Nephron (organoid): ENCODE measurements at regions not wholly inside any gene's neighbourhood (a gene's known extent, or its start where the extent isn't known, plus 50 kb on each side); places are given as distances from the start of the nearest gene placed in this dataset.

Experiments
- H3K27ac Mint-ChIP-seq, 3 experiments: 2 replicates each; pipeline ENCODE4 v1.8.0; 2020; ENCODE audit warnings: mixed read lengths in 3 of 3, mild to moderate bottlenecking in 2 of 3, moderate library complexity in 1 of 3
- H3K27me3 Mint-ChIP-seq: 2 replicates; pipeline ENCODE4 v1.8.0; 2021; ENCODE audit warnings: low read depth, mild to moderate bottlenecking, moderate library complexity, mixed read lengths
- H3K36me3 Mint-ChIP-seq: 2 replicates; pipeline ENCODE4 v1.8.0; 2020; ENCODE audit warnings: low read depth, mixed read lengths
- H3K4me1 Mint-ChIP-seq: 2 replicates; pipeline ENCODE4 v1.8.0; 2020; ENCODE audit warnings: mixed read lengths
- H3K4me3 Mint-ChIP-seq, 3 experiments: 2 replicates each; pipeline ENCODE4 v1.8.0; 2020; ENCODE audit warnings: mild to moderate bottlenecking in 3 of 3, mixed read lengths in 3 of 3, moderate library complexity in 2 of 3
- H3K9me3 Mint-ChIP-seq: 2 replicates; pipeline ENCODE4 v1.8.0; 2020; ENCODE audit warnings: mixed read lengths
- CTCF ChIP-seq, 3 experiments: fragments of 200-600 bp; sonication (generic); IDR thresholded peaks; one replicate each; pipeline ENCODE4 v1.5.0; 2021; ENCODE audit warnings: antibody characterized with exemption in 3 of 3; ENCODE audit not compliant: unreplicated experiment in 3 of 3

DNA sequence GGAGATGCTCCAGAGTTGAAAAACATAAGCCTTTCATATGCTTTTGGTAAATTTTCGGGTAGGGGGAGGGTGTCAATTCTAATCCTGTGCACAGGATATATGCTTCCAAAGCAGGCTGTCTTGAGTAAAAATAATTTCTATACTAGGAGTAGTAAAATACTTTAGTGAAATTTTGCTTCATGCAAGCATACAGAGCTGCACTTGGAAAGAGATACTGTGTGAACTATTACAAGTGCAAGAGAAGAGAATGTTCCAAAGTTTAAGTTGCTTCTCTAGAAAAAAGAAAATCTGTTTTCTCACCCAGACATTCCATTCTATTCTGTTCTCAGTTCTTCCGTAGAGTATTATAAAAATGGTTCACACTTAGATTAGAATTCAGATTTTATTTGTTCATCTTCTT lies 324.6 kb upstream of the AADAT start:
- Mint-ChIP-seq H3K4me1 (no peaks in the 10 kb centered on the region), H3K27ac (no peak overlapping the region), H3K9me3 (peaks cover 3% of the 10 kb centered on the region), H3K27me3 (no peaks in the 10 kb centered on the region), H3K36me3 (no peaks in the 10 kb centered on the region), H3K4me3 (no peak overlapping the region)
- TF ChIP-seq CTCF (IDR thresholded peaks at IDR 0.05; ENCODE audit: unreplicated experiment in 3 of 3): no peak

GRCh38 chr4:170413951-170414350 lies 324.2 kb upstream of the AADAT start:
- H3K4me1 Mint-ChIP-seq: no peaks in the 10 kb centered on the region
- H3K4me3 Mint-ChIP-seq: no peak overlapping the region
- no peak for TF ChIP-seq CTCF (IDR thresholded peaks at IDR 0.05; ENCODE audit: unreplicated experiment in 3 of 3)
- H3K27me3 Mint-ChIP-seq: no peaks in the 10 kb centered on the region
- no peak overlapping the region for H3K27ac Mint-ChIP-seq
- peaks cover 2% of the 10 kb centered on the region for H3K9me3 Mint-ChIP-seq
- H3K36me3 Mint-ChIP-seq: no peaks in the 10 kb centered on the region

- TF ChIP-seq CTCF (IDR thresholded peaks at IDR 0.05; ENCODE audit: unreplicated experiment in 3 of 3): no peak
- H3K4me1 Mint-ChIP-seq: peaks cover 10% of the 10 kb centered on the region
- no peak overlapping the region for H3K4me3 Mint-ChIP-seq
- peaks cover 7% of the 10 kb centered on the region for H3K9me3 Mint-ChIP-seq
- H3K27ac Mint-ChIP-seq: peak overlapping the region in 1 of 3 experiments; percentile 88
- no peaks in the 10 kb centered on the region for H3K27me3 Mint-ChIP-seq
- H3K36me3 Mint-ChIP-seq: no peaks in the 10 kb centered on the region
These were observed 310.6 kb upstream of the AADAT start for GRCh38 chr4:170400361-170400760.

- Mint-ChIP-seq H3K9me3 (peaks cover 7% of the 10 kb centered on the region), H3K36me3 (no peaks in the 10 kb centered on the region), H3K27me3 (no peaks in the 10 kb centered on the region), H3K4me3 (no peak overlapping the region), H3K27ac (peak overlapping the region in 1 of 3 experiments; percentile 88), H3K4me1 (peaks cover 10% of the 10 kb centered on the region)
- no peak for TF ChIP-seq CTCF (IDR thresholded peaks at IDR 0.05; ENCODE audit: unreplicated experiment in 3 of 3)
These were observed 310.0 kb upstream of the AADAT start for GRCh38 chr4:170399581-170400293.

DNA sequence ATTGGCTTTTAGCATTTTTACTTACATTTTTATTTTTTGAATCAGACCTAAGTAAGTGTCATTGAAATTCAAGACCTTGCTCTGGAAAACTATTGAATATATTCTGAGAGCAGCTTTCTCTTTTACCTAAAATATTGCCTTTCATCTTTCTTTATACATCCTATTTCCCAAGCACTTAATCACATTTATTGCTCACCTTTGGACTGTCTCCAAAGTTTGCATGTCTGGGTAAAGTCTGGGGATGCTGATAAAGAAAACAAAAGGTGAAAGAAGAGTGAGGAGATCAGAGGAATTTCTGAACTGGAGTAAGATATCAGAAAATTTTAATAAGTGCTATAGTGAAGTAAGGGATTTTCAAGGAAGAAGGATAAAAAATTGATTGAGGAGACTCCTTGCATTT lies 308.5 kb upstream of the AADAT start:
- Mint-ChIP-seq H3K36me3 (no peaks in the 10 kb centered on the region), H3K9me3 (peaks cover 2% of the 10 kb centered on the region), H3K4me1 (peaks cover 10% of the 10 kb centered on the region)

More for the DNA sequence above, 308.5 kb upstream of the AADAT start:
- Mint-ChIP-seq H3K4me3 (no peak overlapping the region), H3K27ac (peak overlapping the region in 2 of 3 experiments; percentile 29 to 76), H3K27me3 (no peaks in the 10 kb centered on the region)
- TF ChIP-seq CTCF (IDR thresholded peaks at IDR 0.05; ENCODE audit: unreplicated experiment in 3 of 3): no peak
